CD14-positive monocyte (primary cell): ENCODE measurements at regions not wholly inside any gene's neighbourhood (a gene's known extent, or its start where the extent isn't known, plus 50 kb on each side); places are given as distances from the start of the nearest gene placed in this dataset.

Experiments
- DNase-seq, 3 donors: peaks; one replicate each; pipeline ENCODE4 v3.0.0-alpha.2; 2011 to 2022
- H2AFZ ChIP-seq: 2 replicates; pipeline ENCODE4 v1.6.0; 2012; ENCODE audit warnings: mild to moderate bottlenecking, low read depth, low read length, inconsistent platforms; ENCODE audit not compliant: insufficient read depth, poor library complexity, severe bottlenecking
- H3K27ac ChIP-seq, 2 donors: 1 replicate in 1 of 2; 2 replicates in 1 of 2; pipeline ENCODE4 v1.5.1; 2012 to 2013; ENCODE audit warnings: low read length in 2 of 2, control low read depth in 1 of 2, inconsistent platforms in 1 of 2, low read depth in 1 of 2, mild to moderate bottlenecking in 1 of 2
- H3K27me3 ChIP-seq, 2 donors: one replicate each; pipeline versions ENCODE4 v1.6.0 to v1.6.1; 2011 to 2013; ENCODE audit warnings: low read length in 2 of 2; ENCODE audit not compliant: control insufficient read depth in 2 of 2, insufficient read depth in 2 of 2
- H3K36me3 ChIP-seq, 2 donors: replicated peaks in 1 of 2; 1 replicate in 1 of 2; 2 replicates in 1 of 2; pipeline versions ENCODE4 v1.5.1 to v1.6.1; 2012 to 2013; ENCODE audit warnings: low read length in 2 of 2, control low read depth in 1 of 2, inconsistent platforms in 1 of 2, mild to moderate bottlenecking in 1 of 2; ENCODE audit not compliant: insufficient read depth in 2 of 2, control insufficient read depth in 1 of 2
- H3K4me1 ChIP-seq, 2 donors: 1 replicate in 1 of 2; 2 replicates in 1 of 2; pipeline versions ENCODE4 v1.5.1 to v1.6.1; 2012 to 2013; ENCODE audit warnings: low read length in 2 of 2, control low read depth in 1 of 2, inconsistent platforms in 1 of 2, mild to moderate bottlenecking in 1 of 2, moderate library complexity in 1 of 2; ENCODE audit not compliant: insufficient read depth in 2 of 2, control insufficient read depth in 1 of 2
- H3K4me2 ChIP-seq: replicated peaks from 2 replicates; pipeline ENCODE3; 2012; ENCODE audit warnings: low read length, moderate library complexity, mild to moderate bottlenecking; ENCODE audit not compliant: poor library complexity, severe bottlenecking; ENCODE audit errors: extremely low read depth
- H3K4me3 ChIP-seq, 3 experiments: fragments of 200-600 bp in 1 of 3; sonication (generic) in 1 of 3; replicated peaks in 1 of 3; 1 replicate in 2 of 3; 2 replicates in 1 of 3; pipeline ENCODE4 v1.5.1; 2011 to 2013; ENCODE audit warnings: low read length in 3 of 3, mild to moderate bottlenecking in 3 of 3, control low read depth in 2 of 3, low read depth in 2 of 3, inconsistent platforms in 1 of 3, moderate library complexity in 1 of 3
- H3K79me2 ChIP-seq: 2 replicates; pipeline ENCODE4 v1.6.0; 2012; ENCODE audit warnings: mild to moderate bottlenecking, control low read depth, inconsistent platforms, low read length, moderate library complexity; ENCODE audit not compliant: insufficient read depth
- H3K9ac ChIP-seq: 2 replicates; pipeline ENCODE4 v1.6.0; 2017; ENCODE audit warnings: low read length, mild to moderate bottlenecking; ENCODE audit not compliant: insufficient read depth, poor library complexity, severe bottlenecking
- H3K9me3 ChIP-seq, 2 donors: replicated peaks in 1 of 2; 1 replicate in 1 of 2; 2 replicates in 1 of 2; pipeline versions ENCODE4 v1.5.1 to v1.6.1; 2012 to 2013; ENCODE audit warnings: low read length in 2 of 2, control low read depth in 1 of 2; ENCODE audit not compliant: control insufficient read depth in 1 of 2, insufficient read depth in 1 of 2
- H4K20me1 ChIP-seq: 2 replicates; pipeline ENCODE4 v1.6.0; 2012; ENCODE audit warnings: mild to moderate bottlenecking, low read length, control low read depth, moderate library complexity; ENCODE audit not compliant: insufficient read depth
- H3K27ac Mint-ChIP-seq, 7 donors: one replicate each; pipeline ENCODE4 v1.8.0; 2020; ENCODE audit warnings: mild to moderate bottlenecking in 7 of 7, mixed read lengths in 7 of 7, moderate library complexity in 6 of 7, inconsistent platforms in 2 of 7
- H3K27me3 Mint-ChIP-seq, 3 donors: one replicate each; pipeline ENCODE4 v1.8.0; 2021 to 2022; ENCODE audit warnings: low read depth in 3 of 3, mild to moderate bottlenecking in 3 of 3, mixed read lengths in 3 of 3, moderate library complexity in 3 of 3, inconsistent platforms in 1 of 3
- H3K36me3 Mint-ChIP-seq, 2 donors: one replicate each; pipeline ENCODE4 v1.8.0; 2020; ENCODE audit warnings: mixed read lengths in 2 of 2, inconsistent platforms in 1 of 2, mild to moderate bottlenecking in 1 of 2
- H3K4me1 Mint-ChIP-seq: one replicate; pipeline ENCODE4 v1.8.0; 2020; ENCODE audit warnings: mild to moderate bottlenecking, mixed read lengths
- H3K4me3 Mint-ChIP-seq, 2 donors: one replicate each; pipeline ENCODE4 v1.8.0; 2020; ENCODE audit warnings: mild to moderate bottlenecking in 2 of 2, mixed read lengths in 2 of 2, moderate library complexity in 1 of 2
- H3K9me3 Mint-ChIP-seq, 7 donors: one replicate each; pipeline ENCODE4 v1.8.0; 2020 to 2022; ENCODE audit warnings: mixed read lengths in 7 of 7, mild to moderate bottlenecking in 6 of 7, moderate library complexity in 6 of 7, inconsistent platforms in 2 of 7
- CTCF ChIP-seq: fragments of 200-600 bp; IDR thresholded peaks from one replicate; pipeline ENCODE4 v1.8.0; 2022; ENCODE audit warnings: antibody characterized with exemption, mild to moderate bottlenecking
- WGBS: methylation state at CpG from one replicate; pipeline ENCODE4 v1.1.5; 2013; ENCODE audit warnings: missing lambda C conversion rate; ENCODE audit not compliant: insufficient coverage; 5-methylcytosine and 5-hydroxymethylcytosine counted together
- intact Hi-C, 2 donors: fragments of 100-400 bp; cut with micrococcal nuclease; formaldehyde crosslinking; loops; one replicate each; pipeline versions ENCODE4 v1.15.0 to v1.15.1; 2023

- H3K9me3 Mint-ChIP-seq = no peaks in the 10 kb centered on the region
- Histone ChIP-seq H3K27ac (no peak overlapping the region), H3K9ac (no peak overlapping the region), H3K79me2 (no peaks in the 10 kb centered on the region), H3K4me3 (no peak overlapping the region), H2AFZ (no peak overlapping the region), H3K36me3 (no peaks in the 10 kb centered on the region), H3K9me3 (no peaks in the 10 kb centered on the region), H3K4me2 (no peak overlapping the region), H4K20me1 (no peaks in the 10 kb centered on the region), H3K27me3 (no peaks in the 10 kb centered on the region), H3K4me1 (no peaks in the 10 kb centered on the region)
- intact Hi-C loops = no loop called here
- no CpG with 5 or more reads among the region's 2 CpGs for WGBS
- H3K27ac Mint-ChIP-seq = no peak overlapping the region
- no peaks in the 10 kb centered on the region for H3K36me3 Mint-ChIP-seq
- no peak for TF ChIP-seq CTCF
- DNase-seq = no peak
- H3K4me3 Mint-ChIP-seq = no peak overlapping the region
- H3K4me1 Mint-ChIP-seq = no peaks in the 10 kb centered on the region
- H3K27me3 Mint-ChIP-seq = peaks cover 0 to 2% (median 1%) of the 10 kb centered on the region in 3 donors
Measured at GRCh38 chr14:80059041-80059440, 152.3 kb downstream of the DIO2 start.

GRCh38 chr14:80056497-80056801, 154.9 kb downstream of the DIO2 start:
- H3K27ac Mint-ChIP-seq = no peak overlapping the region
- Histone ChIP-seq H3K27me3 (no peaks in the 10 kb centered on the region), H3K9ac (no peak overlapping the region), H4K20me1 (no peaks in the 10 kb centered on the region), H2AFZ (no peak overlapping the region), H3K27ac (no peak overlapping the region), H3K4me3 (no peak overlapping the region), H3K4me2 (no peak overlapping the region), H3K4me1 (no peaks in the 10 kb centered on the region), H3K79me2 (no peaks in the 10 kb centered on the region), H3K9me3 (no peaks in the 10 kb centered on the region), H3K36me3 (no peaks in the 10 kb centered on the region)
- 51% methylated on average over 3 of the region's 4 CpGs for WGBS
- H3K27me3 Mint-ChIP-seq = no peaks in the 10 kb centered on the region
- no peak overlapping the region for H3K4me3 Mint-ChIP-seq
- no peaks in the 10 kb centered on the region for H3K9me3 Mint-ChIP-seq
- intact Hi-C loops = no loop called here
- TF ChIP-seq CTCF = no peak
- no peaks in the 10 kb centered on the region for H3K4me1 Mint-ChIP-seq
- H3K36me3 Mint-ChIP-seq = no peaks in the 10 kb centered on the region
- DNase-seq = no peak
